ENCODE measurements at regions not wholly inside any gene's neighbourhood (a gene's known extent, or its start where the extent isn't known, plus 50 kb on each side); places are given as distances from the start of the nearest gene placed in this dataset.

- H3K27ac ChIP-seq (ENCODE audit: control insufficient read depth, insufficient read depth): no peak overlapping the region
Observed at GRCh38 chr18:45505497-45506206, 109.6 kb upstream of the SLC14A2 start.

GRCh38 chr18:45506951-45507350, 108.3 kb upstream of the SLC14A2 start:
- intact Hi-C loops (cut with micrococcal nuclease; ENCODE audit: unreplicated experiment): no loop called here
- 42% methylated on average over 4 of the region's 4 CpGs for WGBS (ENCODE audit: insufficient coverage, insufficient replicate concordance, low lambda C conversion rate, missing lambda C conversion rate)
- ChIA-PET RAD21 (ENCODE audit: unreplicated experiment) (no interaction called here), POLR2A (no interaction called here), CTCF (no interaction called here), SMC1A (ENCODE audit: uncharacterized antibody, unreplicated experiment) (no interaction called here)
- H3K9ac ChIP-seq (ENCODE audit: control insufficient read depth, insufficient read depth, low read length): no peak overlapping the region
- FAIRE-seq: no peak
- H3K4me3 ChIP-seq: no peak overlapping the region
- no peaks in the 10 kb centered on the region for H4K20me1 ChIP-seq (ENCODE audit: control insufficient read depth, insufficient read depth)
- no peaks in the 10 kb centered on the region for H3K79me2 ChIP-seq (ENCODE audit: control insufficient read depth, insufficient read depth, low read length)
- H3K4me2 ChIP-seq (ENCODE audit: control insufficient read depth, insufficient read depth): no peak overlapping the region
- no peak for DNase-seq (ENCODE audit: low read depth, low spot score)
- H3K36me3 ChIP-seq (ENCODE audit: control insufficient read depth in 2 of 2, insufficient read depth in 2 of 2, low read length in 1 of 2): no peaks in the 10 kb centered on the region
- ATAC-seq: no peak
- no TSS peak for BruUV-seq (replicated peaks)
- in situ Hi-C loops (cut with MboI): no loop called here
- H3K27ac ChIP-seq (ENCODE audit: control insufficient read depth, insufficient read depth): no peak overlapping the region
- H3K27me3 ChIP-seq (replicated peaks in 1 of 2; ENCODE audit: control insufficient read depth in 2 of 2, insufficient read depth in 2 of 2, low read length in 1 of 2): no peaks in the 10 kb centered on the region
- H3K4me1 ChIP-seq (ENCODE audit: control insufficient read depth, insufficient read depth, low read length): no peaks in the 10 kb centered on the region
- H3K9me3 ChIP-seq (replicated peaks; ENCODE audit: control insufficient read depth, insufficient read depth, low read length): no peaks in the 10 kb centered on the region
- no peak for TF ChIP-seq FOS (IDR thresholded peaks at IDR 0.05; ENCODE audit: borderline replicate concordance, extremely low read depth, insufficient read length)
- no peak for TF ChIP-seq SREBF2 (IDR thresholded peaks at IDR 0.05; ENCODE audit: low read length)
- no peak for TF ChIP-seq PAX5 (IDR thresholded peaks at IDR 0.05; ENCODE audit: borderline replicate concordance, low read depth, low read length)
- no peak for TF ChIP-seq MTA3 (IDR thresholded peaks at IDR 0.05; ENCODE audit: borderline replicate concordance, low read length)
- no peak for TF ChIP-seq PBX3 (IDR thresholded peaks at IDR 0.05; ENCODE audit: insufficient replicate concordance, low read depth, low read length)
- TF ChIP-seq CREM (IDR thresholded peaks at IDR 0.05; ENCODE audit: low read depth): no peak
- no peak for TF ChIP-seq NKRF (conservative IDR thresholded peaks at IDR 0.05)
- no peak for TF ChIP-seq TARDBP (IDR thresholded peaks at IDR 0.05; ENCODE audit: borderline replicate concordance)
- no peak for TF ChIP-seq RELA (IDR thresholded peaks at IDR 0.05; ENCODE audit: borderline replicate concordance, partially characterized antibody)
- no peak for TF ChIP-seq SIX5 (IDR thresholded peaks at IDR 0.05; ENCODE audit: low read depth, low read length, severe bottlenecking)
- no peak for TF ChIP-seq KAT2A (conservative IDR thresholded peaks at IDR 0.05; ENCODE audit: control insufficient read depth, low read depth, low read length)
- no peak for TF ChIP-seq NBN (IDR thresholded peaks at IDR 0.05)
- H2AFZ ChIP-seq (ENCODE audit: control insufficient read depth, low read depth, low read length): no peak overlapping the region

More at GRCh38 chr18:45505497-45506206, 109.6 kb upstream of the SLC14A2 start:
- Histone ChIP-seq H3K4me3 (no peak overlapping the region), H3K27me3 (replicated peaks in 1 of 2; ENCODE audit: control insufficient read depth in 2 of 2, insufficient read depth in 2 of 2, low read length in 1 of 2) (no peaks in the 10 kb centered on the region), H3K36me3 (ENCODE audit: control insufficient read depth in 2 of 2, insufficient read depth in 2 of 2, low read length in 1 of 2) (no peaks in the 10 kb centered on the region), H3K4me1 (ENCODE audit: control insufficient read depth, insufficient read depth, low read length) (no peaks in the 10 kb centered on the region), H3K4me2 (ENCODE audit: control insufficient read depth, insufficient read depth) (no peak overlapping the region), H3K9ac (ENCODE audit: control insufficient read depth, insufficient read depth, low read length) (no peak overlapping the region), H3K79me2 (ENCODE audit: control insufficient read depth, insufficient read depth, low read length) (no peaks in the 10 kb centered on the region), H2AFZ (ENCODE audit: control insufficient read depth, low read depth, low read length) (no peak overlapping the region), H3K9me3 (replicated peaks; ENCODE audit: control insufficient read depth, insufficient read depth, low read length) (no peaks in the 10 kb centered on the region), H4K20me1 (ENCODE audit: control insufficient read depth, insufficient read depth) (no peaks in the 10 kb centered on the region)
- ChIA-PET SMC1A (ENCODE audit: uncharacterized antibody, unreplicated experiment) (no interaction called here), CTCF (no interaction called here), POLR2A (no interaction called here), RAD21 (ENCODE audit: unreplicated experiment) (no interaction called here)
- FAIRE-seq: no peak
- no peak for DNase-seq (ENCODE audit: low read depth, low spot score)
- TF ChIP-seq ZNF24 (IDR thresholded peaks at IDR 0.05) (no peak), CBFB (IDR thresholded peaks at IDR 0.05; ENCODE audit: low read depth) (no peak), TCF12 (IDR thresholded peaks at IDR 0.05; ENCODE audit: low read depth, low read length) (no peak), CEBPB (IDR thresholded peaks at IDR 0.05; ENCODE audit: borderline replicate concordance in 1 of 2, low read depth in 2 of 2, low read length in 2 of 2) (no peak), ATF7 (IDR thresholded peaks at IDR 0.05; ENCODE audit: low read depth) (no peak), ZSCAN29 (IDR thresholded peaks at IDR 0.05) (no peak), SREBF2 (IDR thresholded peaks at IDR 0.05; ENCODE audit: low read length) (no peak), CBX5 (IDR thresholded peaks at IDR 0.05; ENCODE audit: low read depth) (no peak), KLF5 (IDR thresholded peaks at IDR 0.05; ENCODE audit: partially characterized antibody) (no peak), FOS (IDR thresholded peaks at IDR 0.05; ENCODE audit: borderline replicate concordance, extremely low read depth, insufficient read length) (no peak), ZNF274 (IDR thresholded peaks at IDR 0.05; ENCODE audit: insufficient read depth, insufficient read length) (no peak), SMC3 (IDR thresholded peaks at IDR 0.05; ENCODE audit: borderline replicate concordance, low read length) (no peak)
- intact Hi-C loops (cut with micrococcal nuclease; ENCODE audit: unreplicated experiment) (no loop called here), in situ Hi-C loops (cut with MboI) (no loop called here)
- 20% methylated on average over 12 of the region's 12 CpGs for WGBS (ENCODE audit: insufficient coverage, insufficient replicate concordance, low lambda C conversion rate, missing lambda C conversion rate)
- no peak for ATAC-seq
- no TSS peak for BruUV-seq (replicated peaks)

All from GM12878 (cell line).